GM21619 (cell line): ENCODE measurements at regions not wholly inside any gene's neighbourhood (a gene's known extent, or its start where the extent isn't known, plus 50 kb on each side); places are given as distances from the start of the nearest gene placed in this dataset.
"Not testable (repeated sequence)": the region's sequence is repeated elsewhere in the genome, so short reads cannot be mapped to it uniquely, and the experiment has no call there.

ENCODE experiments used
- ATAC-seq: cut with Tn5 transposase; IDR thresholded peaks from one replicate; pipeline ENCODE4 v1.9.1; 2021; ENCODE audit not compliant: unreplicated experiment

GRCh38 chr15:62869116-62869515 is 173.4 kb upstream of the TPM1 start:
- ATAC-seq = no peak

DNA sequence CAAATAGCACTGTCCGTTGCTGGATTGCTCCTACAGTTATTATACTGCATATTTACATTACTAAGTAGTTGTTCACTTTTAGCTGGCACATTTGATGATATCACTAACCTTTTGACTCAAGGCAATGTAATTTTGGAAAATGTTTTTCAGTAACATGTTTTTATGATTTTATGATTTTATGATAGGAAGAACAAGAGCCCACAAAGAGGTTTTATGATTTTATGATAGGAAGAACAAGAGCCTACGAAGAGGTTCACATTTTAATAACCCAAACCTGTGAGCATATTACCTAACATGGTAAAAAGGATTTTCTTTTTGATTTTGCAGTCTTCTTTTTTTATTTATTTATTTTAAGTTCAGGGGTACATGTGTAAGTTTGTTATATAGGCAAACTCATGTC is 172.3 kb upstream of the TPM1 start:
- ATAC-seq = no peak

DNA sequence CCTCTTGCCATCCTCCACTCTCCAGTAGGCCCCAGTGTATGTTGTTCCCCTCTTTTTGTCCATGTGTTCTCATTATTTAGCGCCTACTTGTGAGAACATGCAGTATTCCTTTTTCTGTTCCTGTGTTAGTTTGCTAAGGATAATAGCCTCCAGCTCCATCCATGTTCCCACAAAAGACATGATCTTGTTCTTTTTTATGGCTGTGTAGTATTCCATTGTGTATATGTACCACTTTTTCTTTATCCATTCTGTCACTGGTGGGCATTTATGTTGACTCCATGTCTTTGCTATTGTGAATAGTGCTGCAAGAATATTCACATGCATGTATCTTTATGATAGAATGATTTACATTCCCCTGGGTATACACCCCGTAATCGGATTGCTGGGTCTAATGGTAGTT is 171.8 kb upstream of the TPM1 start:
- ATAC-seq = not testable (repeated sequence)

DNA sequence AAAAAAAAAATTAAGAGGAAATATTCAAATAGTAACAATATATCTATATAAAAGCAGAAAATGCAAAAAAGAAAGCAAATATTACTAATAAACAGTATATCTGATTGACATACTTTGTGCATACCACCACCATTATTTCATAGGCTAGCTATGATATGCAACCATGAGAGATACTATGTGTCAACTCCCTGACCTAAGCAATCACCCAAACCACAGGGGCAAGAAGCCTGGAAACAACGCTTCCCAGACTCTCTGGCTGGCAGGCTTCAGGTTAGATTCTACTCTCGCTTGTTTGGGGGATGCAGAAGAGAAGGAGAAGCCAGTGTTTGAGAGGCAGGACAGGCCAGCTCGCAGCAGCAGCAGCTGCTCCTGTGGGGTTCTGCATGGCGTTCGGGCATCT is 169.3 kb upstream of the TPM1 start:
- no peak for ATAC-seq

DNA sequence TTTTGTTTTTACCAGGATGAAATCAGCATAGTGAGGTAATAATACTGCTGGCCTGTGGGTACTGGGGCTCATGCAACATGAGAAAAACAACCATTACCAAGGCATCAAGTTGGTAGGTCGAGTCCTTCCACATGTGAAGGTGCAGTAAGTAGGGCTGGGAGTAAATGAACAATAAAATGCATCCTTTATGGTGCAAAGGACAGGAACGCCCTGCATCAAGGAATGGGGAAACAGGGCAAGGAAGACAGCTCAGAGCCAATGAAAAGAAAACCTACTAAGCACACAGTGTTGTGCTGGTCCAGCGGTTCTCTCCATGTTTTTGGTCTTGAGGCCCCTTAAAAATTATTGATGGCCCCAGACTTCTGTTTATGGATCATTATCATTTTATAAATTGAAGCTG is 168.5 kb upstream of the TPM1 start:
- no peak for ATAC-seq

GRCh38 chr15:62874959-62875625 is 167.5 kb upstream of the TPM1 start:
- no peak for ATAC-seq

DNA sequence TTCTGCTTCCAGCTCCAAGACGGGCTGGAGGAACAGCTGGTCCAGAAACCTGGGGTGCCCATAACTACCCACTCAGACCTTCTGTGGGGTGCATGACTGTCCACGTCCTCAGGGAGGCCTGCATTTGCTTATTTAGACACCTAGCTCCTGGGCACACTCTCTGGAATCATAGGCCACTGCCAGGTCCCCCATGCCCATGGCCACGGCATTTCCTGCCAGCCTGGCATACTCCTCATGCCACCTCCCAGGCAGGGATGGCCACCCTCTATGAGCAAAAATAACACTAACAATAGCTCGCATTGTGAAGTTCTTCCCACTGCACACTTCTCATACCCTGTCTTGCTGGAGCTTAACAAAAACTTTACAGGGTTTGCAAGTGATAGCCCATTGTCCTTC is 166.9 kb upstream of the TPM1 start:
- no peak for ATAC-seq

DNA sequence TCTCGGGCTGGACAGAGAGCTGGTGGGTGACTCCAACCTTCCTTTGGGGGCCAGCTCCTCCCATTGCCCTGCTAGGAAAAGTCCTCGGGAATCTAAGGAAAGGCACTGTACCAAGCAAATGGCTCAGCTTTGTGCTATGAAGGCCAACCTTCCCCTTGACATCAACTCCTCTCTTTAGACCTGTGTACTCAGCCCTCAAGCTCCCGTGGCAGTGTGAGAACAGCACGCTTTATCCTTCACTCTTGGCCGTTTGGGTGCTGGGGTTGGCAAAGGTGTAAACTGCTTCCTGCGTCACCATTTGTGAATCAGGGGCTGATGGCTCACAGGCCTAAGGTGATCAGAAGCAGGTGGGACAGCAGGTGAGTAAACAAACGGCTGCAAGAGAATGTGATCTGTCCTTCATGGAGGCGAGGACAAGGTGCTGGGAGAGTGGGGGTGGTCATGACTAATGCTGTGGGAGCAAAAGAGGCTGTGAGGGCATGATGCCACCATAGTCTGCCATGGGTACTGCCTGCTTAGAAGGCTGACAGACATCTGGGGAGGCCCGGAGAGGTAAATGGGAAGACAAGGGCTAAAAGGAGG is 165.2 kb upstream of the TPM1 start:
- ATAC-seq = no peak

DNA sequence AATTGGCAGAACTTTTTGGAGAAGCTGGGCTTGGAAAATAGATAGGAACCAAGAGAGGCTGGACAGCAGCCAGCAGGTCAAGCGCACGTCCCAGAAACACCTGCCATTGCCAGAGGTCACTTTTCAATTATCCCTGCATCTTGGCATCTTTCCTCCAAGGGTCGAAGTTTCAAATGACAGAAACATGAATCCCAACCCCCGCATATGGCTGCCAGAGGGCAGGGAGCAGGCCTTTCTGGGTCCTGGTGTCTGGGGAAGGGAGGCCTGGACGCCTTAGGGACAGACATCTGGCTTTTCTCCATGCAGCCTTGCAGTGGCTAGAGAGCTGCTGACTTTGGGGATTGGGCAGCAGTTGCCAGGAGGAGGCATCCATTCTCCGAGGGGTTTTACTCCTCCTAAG is 164.5 kb upstream of the TPM1 start:
- no peak for ATAC-seq

DNA sequence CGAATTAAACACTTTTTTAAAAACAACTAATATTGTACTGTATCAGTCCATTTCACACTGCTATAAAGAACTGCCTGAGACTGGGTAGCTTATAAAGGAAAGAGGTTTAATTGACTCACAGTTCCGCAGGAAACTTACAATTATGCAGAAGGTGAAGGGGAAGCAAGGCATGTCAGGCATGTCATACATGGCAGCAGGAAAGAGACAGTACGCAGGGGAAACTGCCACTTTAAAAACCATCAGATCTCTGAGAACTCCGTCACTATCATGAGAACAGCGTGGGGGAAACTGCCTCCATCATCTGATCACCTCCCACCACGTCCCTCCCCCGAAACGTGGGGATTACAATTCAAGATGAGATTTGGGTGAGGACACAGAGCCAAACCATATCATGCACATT is 162.8 kb upstream of the TPM1 start:
- ATAC-seq = no peak

DNA sequence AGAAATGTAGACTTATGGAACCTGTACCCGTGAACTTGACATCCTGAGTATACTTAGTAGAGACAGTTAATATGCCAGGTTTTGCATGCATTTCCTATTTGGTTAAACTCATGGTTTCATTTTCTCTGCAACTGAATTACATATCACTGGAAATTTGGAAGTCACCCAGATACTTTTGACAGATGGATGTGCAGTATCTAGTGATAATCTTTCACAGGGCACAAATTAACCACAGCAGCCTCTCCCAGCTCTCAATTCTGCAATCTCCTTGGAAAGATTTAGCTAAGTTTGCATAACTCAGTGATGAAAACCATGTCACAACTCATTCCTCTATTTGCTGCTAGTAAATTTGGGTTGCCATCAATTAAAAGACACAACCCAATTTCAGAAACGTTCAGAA is 162.3 kb upstream of the TPM1 start:
- ATAC-seq = no peak

GRCh38 chr15:62881056-62881455 is 161.5 kb upstream of the TPM1 start:
- no peak for ATAC-seq

GRCh38 chr15:62883938-62884479 is 158.5 kb upstream of the TPM1 start:
- no peak for ATAC-seq

DNA sequence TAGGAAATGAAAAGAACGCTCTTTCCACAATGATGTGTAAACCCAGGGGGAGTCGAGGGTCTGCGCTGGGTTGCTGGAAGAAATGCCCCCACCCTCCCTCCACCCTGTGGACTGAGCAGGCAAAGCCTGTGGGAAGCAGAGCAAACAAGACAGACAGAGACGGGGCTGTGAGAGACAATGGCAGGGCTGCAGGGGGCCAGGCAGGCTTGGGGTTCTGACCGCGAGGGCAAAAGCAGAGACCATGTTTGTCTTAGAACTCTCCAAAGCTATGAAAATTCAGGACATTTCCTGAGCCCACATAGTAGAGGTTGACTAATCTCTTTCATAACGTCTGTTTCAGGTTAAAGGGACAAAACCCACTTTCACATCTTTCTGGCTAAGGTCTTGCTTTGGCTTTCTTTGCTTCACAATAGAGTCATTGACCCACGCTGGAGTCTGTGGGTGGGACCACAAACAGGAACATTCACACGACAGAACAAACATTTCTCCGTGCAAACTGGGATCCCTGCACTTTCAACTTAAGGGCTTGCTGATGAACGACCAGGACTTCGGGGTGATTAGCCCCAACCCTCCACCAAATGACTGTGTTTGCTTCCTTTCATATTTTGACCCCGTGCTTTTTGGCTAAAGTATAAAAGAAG is 156.0 kb upstream of the TPM1 start:
- no peak for ATAC-seq

- ATAC-seq = no peak
Measured at GRCh38 chr15:62887113-62887570, 155.4 kb upstream of the TPM1 start.

DNA sequence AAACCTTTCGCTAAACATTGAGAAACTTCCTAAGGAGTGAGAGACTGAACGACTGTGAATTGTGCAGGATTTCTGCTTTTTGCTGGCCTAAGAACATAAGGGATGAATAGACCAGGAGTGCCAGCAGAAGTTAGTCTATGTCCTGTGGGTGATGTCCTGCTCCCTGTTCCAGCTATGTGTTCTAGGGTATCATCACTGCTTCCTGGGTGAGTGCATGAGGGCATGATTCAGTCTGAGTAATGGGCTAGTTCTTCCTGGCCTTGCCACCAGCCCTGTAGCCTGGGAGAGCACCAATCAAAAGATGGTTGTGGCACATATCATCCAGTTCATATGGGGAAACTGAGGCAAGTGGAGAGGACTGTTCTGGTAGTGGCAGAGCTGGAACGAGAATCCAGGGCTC is 153.9 kb upstream of the TPM1 start:
- no peak for ATAC-seq

- no peak for ATAC-seq
Measured at GRCh38 chr15:62889141-62889661, 153.3 kb upstream of the TPM1 start.

GRCh38 chr15:62889734-62890505 is 152.6 kb upstream of the TPM1 start:
- no peak for ATAC-seq

DNA sequence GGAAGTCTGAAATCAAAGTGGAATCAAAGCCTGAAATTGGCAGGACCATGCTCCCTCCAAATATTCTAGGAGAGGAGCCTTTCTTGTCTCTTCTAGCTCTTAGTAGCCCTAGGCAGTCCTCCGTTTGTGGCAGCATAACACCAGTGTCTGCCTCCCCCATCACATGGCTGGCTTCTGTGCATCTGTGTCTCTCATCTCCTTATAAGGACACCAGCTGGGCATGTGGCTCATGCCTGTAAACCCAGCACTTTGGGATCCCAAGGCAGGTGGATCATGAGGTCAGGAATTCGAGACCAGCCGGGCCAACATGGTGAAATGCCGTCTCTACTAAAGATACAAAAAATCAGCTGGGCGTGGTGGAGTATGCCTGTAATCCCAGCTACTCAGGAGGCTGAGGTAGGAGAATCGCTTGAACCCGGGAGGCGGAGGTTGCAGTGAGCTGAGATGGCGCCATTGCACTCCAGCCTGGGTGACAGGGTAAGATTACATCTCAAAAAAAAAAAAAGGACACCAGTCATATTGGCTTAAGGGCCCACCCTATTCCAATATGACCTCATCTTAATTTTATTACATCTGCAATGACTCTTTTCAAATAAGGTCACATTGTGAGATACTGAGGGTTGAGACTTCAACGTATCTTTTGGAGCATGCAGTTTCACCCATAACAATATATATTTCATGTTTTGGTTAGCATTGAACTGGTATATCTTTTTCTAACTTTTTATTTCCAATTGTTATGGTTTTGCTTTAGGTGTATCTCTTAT is 148.0 kb upstream of the TPM1 start:
- no peak for ATAC-seq

DNA sequence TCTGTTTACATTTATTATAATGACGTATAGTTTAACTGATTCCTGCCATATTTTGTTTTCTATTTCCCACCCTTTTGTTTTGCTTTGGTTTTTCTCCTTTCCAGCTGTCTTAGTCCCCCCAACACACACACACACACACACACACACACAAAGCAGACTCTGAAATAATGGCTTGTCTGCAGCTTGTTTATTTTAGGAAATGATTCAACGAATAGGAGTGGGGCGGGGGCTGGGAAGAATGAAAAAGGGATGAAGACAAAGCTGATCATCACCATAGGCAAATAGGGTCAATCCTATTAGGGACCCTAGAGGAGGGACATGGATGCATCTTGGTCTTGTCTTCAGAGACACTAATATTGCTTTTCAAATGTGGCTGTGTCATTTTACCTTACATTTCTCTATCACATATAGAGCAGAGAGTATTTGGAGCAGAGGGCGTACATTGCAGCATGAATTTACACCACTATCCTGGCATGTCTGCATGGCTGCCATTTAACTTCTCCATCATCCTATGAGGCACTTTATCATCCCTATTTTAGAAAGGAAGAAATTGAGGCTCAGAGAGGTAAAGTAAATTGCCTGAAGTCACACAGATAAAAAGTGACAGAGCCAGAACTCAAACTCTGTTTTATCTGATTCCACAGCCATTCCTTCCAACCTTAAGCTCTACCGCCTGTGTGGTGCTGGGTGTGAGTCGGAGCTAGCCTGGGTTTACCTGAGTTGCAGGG is 147.2 kb upstream of the TPM1 start:
- ATAC-seq = no peak
